HepG2 (cell line): ENCODE measurements at regions not wholly inside any gene's neighbourhood (a gene's known extent, or its start where the extent isn't known, plus 50 kb on each side); places are given as distances from the start of the nearest gene placed in this dataset.

Source experiments
- BATF2 ChIP-seq: sonication (generic); formaldehyde crosslinking; IDR thresholded peaks from 2 replicates; pipeline ENCODE4 v1.8.0; 2022; ENCODE audit warnings: mild to moderate bottlenecking, missing genetic modification reagents, moderate library complexity
- EP300 ChIP-seq, 3 experiments: sonication (generic) in 1 of 3; formaldehyde crosslinking in 1 of 3; IDR thresholded peaks; 2 replicates each; pipeline versions ENCODE4 v1.5.1 to v1.6.1; 2011 to 2020; ENCODE audit warnings: low read depth in 2 of 3, low read length in 2 of 3, borderline replicate concordance in 1 of 3, improper control_type of control experiment in 1 of 3, mild to moderate bottlenecking in 1 of 3, missing genetic modification reagents in 1 of 3, moderate library complexity in 1 of 3
- FUBP1 ChIP-seq: sonication (generic); formaldehyde crosslinking; IDR thresholded peaks from 2 replicates; pipeline ENCODE4 v1.5.1; 2020; ENCODE audit warnings: missing genetic modification reagents, mild to moderate bottlenecking, borderline replicate concordance
- KDM2A ChIP-seq: sonication (generic); formaldehyde crosslinking; IDR thresholded peaks from 2 replicates; pipeline ENCODE4 v1.4.0; 2020; ENCODE audit warnings: low read depth, missing genetic modification reagents, borderline replicate concordance
- KDM5B ChIP-seq: sonication (generic); formaldehyde crosslinking; IDR thresholded peaks from 2 replicates; pipeline ENCODE4 v1.4.0; 2020; ENCODE audit warnings: missing genetic modification reagents, mild to moderate bottlenecking, borderline replicate concordance
- KLF15 ChIP-seq: sonication (generic); formaldehyde crosslinking; IDR thresholded peaks from 2 replicates; pipeline ENCODE4 v1.8.1; 2023; ENCODE audit warnings: borderline replicate concordance, mild to moderate bottlenecking, inconsistent platforms, missing genetic modification reagents, mixed read lengths
- MBD4 ChIP-seq: IDR thresholded peaks from 2 replicates; pipeline ENCODE4 v1.6.1; 2012; ENCODE audit warnings: low read length, inconsistent platforms, borderline replicate concordance
- NFE2 ChIP-seq: sonication (generic); formaldehyde crosslinking; IDR thresholded peaks from 2 replicates; pipeline ENCODE4 v1.4.0; 2020; ENCODE audit warnings: missing genetic modification reagents
- PHF21A ChIP-seq: sonication (generic); formaldehyde crosslinking; IDR thresholded peaks from 2 replicates; pipeline ENCODE4 v1.5.0; 2020; ENCODE audit warnings: mild to moderate bottlenecking, missing genetic modification reagents
- ZFX ChIP-seq: sonication (generic); formaldehyde crosslinking; IDR thresholded peaks from 2 replicates; pipeline ENCODE4 v1.4.0; 2020; ENCODE audit warnings: mild to moderate bottlenecking, low read depth, missing genetic modification reagents, moderate library complexity
- ZNF138 ChIP-seq: sonication (generic); formaldehyde crosslinking; IDR thresholded peaks from 2 replicates; pipeline ENCODE4 v1.5.0; 2020; ENCODE audit warnings: mild to moderate bottlenecking, low read depth, missing genetic modification reagents
- ZNF275 ChIP-seq: sonication (generic); formaldehyde crosslinking; IDR thresholded peaks from 2 replicates; pipeline ENCODE4 v1.8.0; 2022; ENCODE audit warnings: missing genetic modification reagents, mild to moderate bottlenecking, inconsistent platforms, borderline replicate concordance
- ZNF367 ChIP-seq: sonication (generic); formaldehyde crosslinking; IDR thresholded peaks from 2 replicates; pipeline ENCODE4 v1.4.0; 2020; ENCODE audit warnings: missing genetic modification reagents, borderline replicate concordance
- ZNF629 ChIP-seq: sonication (generic); formaldehyde crosslinking; conservative IDR thresholded peaks from 2 replicates; pipeline ENCODE4 v1.5.0; 2020; ENCODE audit warnings: missing genetic modification reagents
- ZNF75D ChIP-seq: sonication (generic); formaldehyde crosslinking; IDR thresholded peaks from 2 replicates; pipeline ENCODE4 v1.8.1; 2023; ENCODE audit warnings: missing genetic modification reagents, mild to moderate bottlenecking, borderline replicate concordance
- ZNF776 ChIP-seq: sonication (generic); formaldehyde crosslinking; IDR thresholded peaks from 2 replicates; pipeline ENCODE4 v1.4.0; 2020; ENCODE audit warnings: mild to moderate bottlenecking, missing genetic modification reagents
- ZNF782 ChIP-seq: sonication (generic); formaldehyde crosslinking; IDR thresholded peaks from 2 replicates; pipeline ENCODE4 v1.4.0; 2020; ENCODE audit warnings: missing genetic modification reagents, mild to moderate bottlenecking, borderline replicate concordance
- ZNF841 ChIP-seq: sonication (generic); formaldehyde crosslinking; IDR thresholded peaks from 2 replicates; pipeline ENCODE4 v1.8.1; 2023; ENCODE audit warnings: missing genetic modification reagents, borderline replicate concordance
- ZNF891 ChIP-seq: sonication (generic); formaldehyde crosslinking; IDR thresholded peaks from 2 replicates; pipeline ENCODE4 v1.5.0; 2020; ENCODE audit warnings: mild to moderate bottlenecking, missing genetic modification reagents
- TF ChIP-seq, protein P1 (sequence below): sonication (generic); formaldehyde crosslinking; IDR thresholded peaks from 2 replicates; pipeline ENCODE4 v1.4.0; 2020; ENCODE audit warnings: missing genetic modification reagents, mild to moderate bottlenecking, borderline replicate concordance

GRCh38 chr1:244969355-244970235 is 105.3 kb upstream of the HNRNPU start (continued):
- TF ChIP-seq BATF2 (peak; percentile 26; the same call in 1 of the 2 replicates), MBD4 (0 out of 2 replicates have a peak, but pooled peaks have one; percentile 40), PHF21A (CRISPR knock-in tag) (peak; percentile 52; the same call in 1 of the 2 replicates), KLF15 (no peak), ZFX (peak; percentile 89), ZNF367 (CRISPR knock-in tag) (no peak), ZNF782 (CRISPR knock-in tag) (peak; percentile 24; the same call in 1 of the 2 replicates), ZNF75D (no peak), EP300 (IDR thresholded peaks at IDR 0.05; ENCODE audit: low read depth in 2 of 2, low read length in 2 of 2) (0 out of 4 replicates have a peak, but pooled peaks of 1 of the 2 experiments have one; percentile 13), EP300 (CRISPR knock-in tag; IDR thresholded peaks at IDR 0.05; ENCODE audit: borderline replicate concordance) (no peak), ZNF776 (CRISPR knock-in tag) (0 out of 2 replicates have a peak, but pooled peaks have one; percentile 46), NFE2 (no peak), FUBP1 (CRISPR knock-in tag) (no peak), KDM5B (peak; percentile 72), ZNF275 (CRISPR knock-in tag) (no peak), ZNF891 (peak; percentile 43; the same call in 1 of the 2 replicates), ZNF629 (no peak), ZNF841 (CRISPR knock-in tag) (0 out of 2 replicates have a peak, but pooled peaks have one; percentile 65), ZNF138 (CRISPR knock-in tag) (0 out of 2 replicates have a peak, but pooled peaks have one; percentile 58), KDM2A (CRISPR knock-in tag) (peak; percentile 67)
- TF ChIP-seq, protein P1, sequence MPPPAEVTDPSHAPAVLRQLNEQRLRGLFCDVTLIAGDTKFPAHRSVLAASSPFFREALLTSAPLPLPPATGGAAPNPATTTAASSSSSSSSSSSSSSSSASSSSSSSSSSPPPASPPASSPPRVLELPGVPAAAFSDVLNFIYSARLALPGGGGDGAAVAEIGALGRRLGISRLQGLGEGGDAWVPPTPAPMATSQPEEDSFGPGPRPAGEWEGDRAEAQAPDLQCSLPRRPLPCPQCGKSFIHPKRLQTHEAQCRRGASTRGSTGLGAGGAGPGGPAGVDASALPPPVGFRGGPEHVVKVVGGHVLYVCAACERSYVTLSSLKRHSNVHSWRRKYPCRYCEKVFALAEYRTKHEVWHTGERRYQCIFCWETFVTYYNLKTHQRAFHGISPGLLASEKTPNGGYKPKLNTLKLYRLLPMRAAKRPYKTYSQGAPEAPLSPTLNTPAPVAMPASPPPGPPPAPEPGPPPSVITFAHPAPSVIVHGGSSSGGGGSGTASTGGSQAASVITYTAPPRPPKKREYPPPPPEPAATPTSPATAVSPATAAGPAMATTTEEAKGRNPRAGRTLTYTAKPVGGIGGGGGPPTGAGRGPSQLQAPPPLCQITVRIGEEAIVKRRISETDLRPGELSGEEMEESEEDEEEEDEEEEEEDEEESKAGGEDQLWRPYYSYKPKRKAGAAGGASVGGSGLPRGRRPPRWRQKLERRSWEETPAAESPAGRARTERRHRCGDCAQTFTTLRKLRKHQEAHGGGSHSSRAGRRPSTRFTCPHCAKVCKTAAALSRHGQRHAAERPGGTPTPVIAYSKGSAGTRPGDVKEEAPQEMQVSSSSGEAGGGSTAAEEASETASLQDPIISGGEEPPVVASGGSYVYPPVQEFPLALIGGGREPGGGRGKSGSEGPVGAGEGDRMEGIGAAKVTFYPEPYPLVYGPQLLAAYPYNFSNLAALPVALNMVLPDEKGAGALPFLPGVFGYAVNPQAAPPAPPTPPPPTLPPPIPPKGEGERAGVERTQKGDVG (CRISPR knock-in tag) = no peak
